ENCODE measurements at regions not wholly inside any gene's neighbourhood (a gene's known extent, or its start where the extent isn't known, plus 50 kb on each side); places are given as distances from the start of the nearest gene placed in this dataset.
A peak's percentile ranks its signal among the peaks of the same experiment; 100 is the strongest.
"Not testable (repeated sequence)": the region's sequence is repeated elsewhere in the genome, so short reads cannot be mapped to it uniquely, and the experiment has no call there.

DNA sequence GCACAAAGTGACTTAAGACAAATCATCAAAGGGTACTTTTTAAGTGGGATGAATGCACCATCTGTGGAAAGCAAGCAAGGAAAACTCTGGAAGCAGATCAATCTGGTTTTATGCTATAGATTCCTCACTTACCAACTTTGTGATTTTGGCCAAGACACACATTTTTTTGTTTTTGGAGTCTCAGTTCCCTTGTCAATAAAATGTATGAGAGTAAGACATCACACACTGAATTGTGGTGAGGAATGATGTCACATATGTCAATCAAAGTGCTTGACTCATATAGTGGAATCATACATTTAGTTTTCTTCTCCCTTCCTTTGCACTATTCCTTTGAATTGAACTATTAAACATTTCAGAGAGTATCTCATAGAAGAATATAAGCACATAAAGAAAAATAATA lies 620.5 kb upstream of the CITED2 start:
- no peak for DNase-seq

DNA sequence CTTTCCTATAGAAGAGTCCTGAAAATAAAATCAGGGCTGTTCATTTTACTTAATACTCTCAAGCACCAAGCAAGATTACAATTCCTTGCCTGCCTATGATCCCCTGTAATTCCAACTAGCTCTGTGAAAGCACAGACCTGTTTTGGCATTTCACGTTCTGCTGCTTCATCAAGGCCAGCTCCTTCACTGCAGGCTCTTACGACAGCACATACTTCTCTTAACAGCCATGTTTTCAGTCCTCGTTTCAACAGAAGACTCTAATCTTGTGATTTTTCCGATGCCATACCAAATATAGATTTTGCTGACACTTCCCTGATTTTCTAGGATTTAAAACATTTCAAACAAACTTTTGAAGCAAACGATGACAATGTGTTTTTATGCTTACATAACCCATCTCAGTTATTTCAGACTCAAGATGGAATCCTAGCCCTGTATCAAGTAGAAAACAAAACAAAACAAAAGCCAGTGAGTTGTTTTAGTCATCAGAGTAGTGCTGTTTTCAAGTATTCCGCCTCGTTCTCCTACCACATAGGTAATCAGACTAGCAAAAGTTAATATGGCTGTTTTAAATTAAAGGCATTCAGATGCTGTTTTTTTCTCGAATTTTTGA lies 616.5 kb upstream of the CITED2 start:
- no peak for DNase-seq

DNA sequence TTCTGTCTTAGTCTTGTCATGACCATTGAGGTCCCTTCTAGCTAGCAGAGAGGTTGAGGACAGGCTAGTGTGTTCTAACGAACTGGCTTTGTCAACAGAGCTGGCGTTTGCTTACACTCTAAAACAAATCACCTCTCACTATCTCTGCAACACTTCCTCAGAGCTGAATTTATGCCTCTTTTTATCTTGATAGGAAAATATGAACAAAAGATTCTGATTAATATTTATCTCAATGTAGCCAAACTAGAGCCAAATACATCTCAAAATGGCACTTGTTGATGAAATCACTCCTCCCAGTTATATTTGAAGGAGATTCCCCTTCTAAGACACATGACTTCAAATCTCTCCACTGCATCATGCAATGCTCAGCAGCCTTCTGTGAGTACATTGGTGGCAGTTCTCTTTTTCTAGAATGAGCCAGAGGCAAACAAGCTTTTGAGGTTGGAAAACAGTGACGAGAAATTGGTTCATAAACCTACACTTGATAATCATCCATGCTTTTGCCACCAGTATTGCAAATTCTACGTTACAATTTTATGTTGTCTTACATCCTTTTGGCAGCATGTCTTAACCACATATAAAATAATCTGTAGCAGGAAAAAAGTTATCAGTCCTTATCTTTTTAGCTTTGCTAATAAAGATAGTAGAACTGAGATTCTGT lies 615.7 kb upstream of the CITED2 start:
- no peak for DNase-seq

DNA sequence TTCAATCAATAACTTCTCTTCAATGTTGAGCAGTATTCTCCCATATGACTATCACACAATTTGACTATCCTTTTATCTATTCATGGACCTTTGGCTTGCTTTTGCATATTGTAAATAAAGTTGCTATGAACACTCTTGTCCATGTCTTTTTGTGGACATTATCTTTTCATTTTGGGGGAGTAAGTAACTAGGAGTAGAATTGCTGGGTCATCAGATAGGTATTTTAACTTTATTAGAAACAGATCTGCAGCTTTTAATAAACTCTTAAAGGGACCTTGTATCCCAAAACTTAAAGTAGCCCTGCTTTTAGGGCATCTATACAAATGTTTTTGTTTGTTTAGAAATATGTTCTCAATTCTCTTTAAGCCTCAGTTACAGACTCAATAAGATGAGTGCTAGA lies 614.2 kb upstream of the CITED2 start:
- DNase-seq = no peak

DNA sequence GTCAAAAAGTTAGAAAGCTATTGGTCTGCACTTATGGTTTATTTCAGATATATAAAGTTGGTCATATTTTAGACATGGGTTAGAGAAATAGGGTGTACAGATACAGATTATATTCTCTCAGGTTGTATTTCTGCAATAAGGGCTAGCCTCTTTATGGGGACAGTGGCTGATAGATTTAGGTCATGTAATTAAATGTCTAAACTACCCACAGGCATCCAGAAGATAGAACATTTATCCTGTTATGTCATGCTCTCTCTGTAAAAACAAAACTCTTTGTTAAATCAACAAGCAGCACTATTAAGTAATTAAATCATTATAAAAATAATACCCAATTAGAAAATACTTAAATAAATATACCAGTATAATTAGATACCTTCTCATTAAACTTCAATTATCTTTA lies 612.6 kb upstream of the CITED2 start:
- no peak for DNase-seq

DNA sequence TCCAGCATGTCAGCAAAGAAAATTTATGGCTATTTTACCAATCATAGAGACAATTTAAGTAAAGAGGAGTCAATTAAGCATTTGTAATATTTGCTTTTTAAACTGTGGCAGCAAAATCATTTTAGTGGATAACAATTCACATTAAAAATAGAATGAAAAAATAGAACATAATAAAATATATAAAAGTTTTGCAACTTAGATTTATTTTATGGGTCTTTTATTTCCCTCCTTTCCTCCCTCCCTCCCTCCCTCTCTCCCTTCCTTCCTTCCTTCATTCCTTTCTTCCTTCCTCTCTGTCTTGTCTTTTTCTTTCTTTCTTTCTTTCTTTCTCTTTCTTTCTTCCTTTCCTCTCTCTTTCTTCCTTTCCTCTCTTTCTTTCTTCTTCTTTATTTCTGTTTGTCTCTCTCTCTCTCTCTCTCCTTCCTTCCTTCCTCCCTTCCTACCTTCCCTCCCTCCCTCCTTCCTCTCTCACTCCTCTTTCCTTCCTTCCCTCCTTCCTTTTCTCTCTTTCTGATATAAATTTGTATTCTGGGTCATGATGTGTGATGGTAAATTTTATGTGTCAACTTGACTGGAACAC lies 610.9 kb upstream of the CITED2 start:
- no peak for DNase-seq

DNA sequence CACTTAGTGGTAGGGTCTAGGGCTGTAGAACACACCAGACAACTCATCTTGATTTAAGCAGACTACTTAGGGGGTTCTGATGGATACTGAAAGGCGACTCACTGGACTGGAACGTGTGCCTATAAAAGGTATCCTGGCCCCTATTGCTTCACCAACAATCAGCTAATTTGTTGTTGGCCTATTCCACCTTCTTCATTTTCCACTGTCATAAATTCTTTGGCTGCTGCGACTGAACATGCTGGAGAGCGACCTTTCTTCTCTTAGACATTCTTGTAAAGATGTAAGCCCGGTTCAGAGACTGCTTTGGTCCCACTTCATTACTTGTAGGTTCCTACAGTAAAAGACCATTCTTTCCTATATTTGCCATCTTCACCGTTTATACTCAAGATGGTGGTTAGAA lies 609.9 kb upstream of the CITED2 start:
- no peak for DNase-seq

DNA sequence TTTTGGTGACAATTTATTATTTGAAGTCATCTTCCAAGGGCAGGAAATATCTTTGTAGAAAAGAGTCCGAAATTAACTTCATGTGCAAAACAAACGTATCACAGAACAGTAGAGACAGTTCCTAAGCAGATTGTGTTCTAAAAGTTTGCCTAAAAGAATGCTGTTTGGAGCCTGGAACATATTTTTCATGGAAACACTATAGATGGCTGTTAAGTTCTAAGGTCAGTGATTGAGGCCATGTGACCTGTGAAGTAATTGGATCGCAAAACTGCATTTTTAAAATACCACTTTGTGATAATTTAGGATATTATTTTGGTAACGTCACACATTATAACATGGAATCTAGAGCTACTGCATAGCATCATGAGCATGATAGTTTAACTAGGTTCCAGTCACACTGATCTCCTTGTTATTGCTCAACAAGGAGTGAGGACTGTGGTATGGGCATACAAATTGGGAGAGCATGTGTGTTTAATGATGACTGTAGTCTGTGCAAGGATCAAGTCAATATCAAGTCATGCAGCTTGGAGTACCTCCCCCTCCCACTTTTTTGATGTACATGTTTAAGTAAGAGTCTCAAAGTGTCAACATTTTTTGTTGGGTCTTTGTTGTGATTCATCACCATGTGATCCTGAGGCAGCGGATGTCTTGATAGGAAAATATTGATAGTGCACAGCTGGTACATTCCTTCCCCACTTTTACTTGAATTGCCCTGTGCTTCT lies 609.3 kb upstream of the CITED2 start:
- no peak for DNase-seq

DNA sequence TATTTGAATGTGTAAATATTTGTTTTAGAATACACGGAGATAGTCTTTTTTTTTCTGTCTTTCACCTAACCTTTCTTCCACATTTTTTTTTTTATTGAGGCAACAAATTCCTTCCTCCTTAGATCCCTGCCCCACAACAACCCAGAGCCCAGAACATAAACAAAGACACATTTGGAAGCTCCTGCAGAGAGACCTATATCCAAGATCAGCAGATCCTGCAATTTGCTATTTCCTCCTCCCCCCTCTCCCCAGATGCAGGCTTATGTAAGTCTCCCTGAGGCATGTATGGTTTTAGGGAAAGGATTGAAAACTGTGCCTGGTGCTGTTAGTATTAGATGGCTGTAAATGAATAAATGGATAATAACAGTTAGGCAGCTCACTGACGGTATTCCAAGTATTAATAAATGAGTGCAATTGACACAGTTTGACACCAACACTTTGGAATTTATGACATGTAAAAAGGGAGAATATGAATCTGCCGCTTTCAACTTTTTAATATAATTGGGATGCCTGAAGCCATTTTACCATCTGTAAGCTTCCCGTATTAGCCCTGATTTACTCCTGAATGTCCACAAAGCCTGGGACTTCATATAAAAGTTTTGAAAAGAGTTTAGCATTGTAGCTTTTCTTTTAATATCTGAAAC lies 608.3 kb upstream of the CITED2 start:
- DNase-seq = no peak

DNA sequence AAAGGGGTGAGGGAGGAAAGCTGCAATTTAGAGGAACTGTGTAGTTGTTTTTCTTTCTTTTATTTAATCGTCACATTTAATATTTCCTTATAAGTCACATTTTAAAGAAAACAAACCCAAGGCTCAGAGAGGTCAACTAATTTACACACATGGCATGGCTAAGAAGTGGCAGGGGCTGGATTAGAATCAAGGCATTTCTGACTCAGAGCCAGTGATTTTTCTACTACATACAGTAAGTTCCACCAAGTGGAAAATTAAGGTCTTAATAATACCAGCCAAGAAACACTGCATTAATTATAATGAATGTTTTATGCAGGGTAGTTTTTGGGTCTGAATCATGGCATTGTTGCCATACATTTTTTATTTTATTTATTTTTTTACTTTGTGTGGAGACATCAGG lies 607.7 kb upstream of the CITED2 start:
- no peak for DNase-seq

DNA sequence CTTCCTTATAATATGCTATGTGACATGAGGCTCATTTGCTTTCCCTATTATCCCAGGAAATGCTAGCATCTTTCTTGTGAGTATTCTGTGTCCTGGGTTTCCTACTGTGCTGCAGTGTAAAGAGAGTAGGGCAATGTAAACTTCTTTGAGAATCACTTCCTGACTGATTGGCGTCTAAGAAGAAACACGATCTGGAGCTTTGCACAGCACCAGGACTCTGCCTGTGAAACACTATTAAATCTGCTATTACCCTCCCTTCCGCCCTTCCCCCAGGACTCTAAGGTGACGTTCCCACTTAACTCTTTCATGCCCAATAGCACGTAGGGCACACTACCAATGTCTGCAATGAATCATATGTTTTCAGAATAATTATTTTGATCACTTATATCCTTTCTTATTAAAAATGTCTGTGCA lies 607.3 kb upstream of the CITED2 start:
- DNase-seq = peak; percentile 17

DNA sequence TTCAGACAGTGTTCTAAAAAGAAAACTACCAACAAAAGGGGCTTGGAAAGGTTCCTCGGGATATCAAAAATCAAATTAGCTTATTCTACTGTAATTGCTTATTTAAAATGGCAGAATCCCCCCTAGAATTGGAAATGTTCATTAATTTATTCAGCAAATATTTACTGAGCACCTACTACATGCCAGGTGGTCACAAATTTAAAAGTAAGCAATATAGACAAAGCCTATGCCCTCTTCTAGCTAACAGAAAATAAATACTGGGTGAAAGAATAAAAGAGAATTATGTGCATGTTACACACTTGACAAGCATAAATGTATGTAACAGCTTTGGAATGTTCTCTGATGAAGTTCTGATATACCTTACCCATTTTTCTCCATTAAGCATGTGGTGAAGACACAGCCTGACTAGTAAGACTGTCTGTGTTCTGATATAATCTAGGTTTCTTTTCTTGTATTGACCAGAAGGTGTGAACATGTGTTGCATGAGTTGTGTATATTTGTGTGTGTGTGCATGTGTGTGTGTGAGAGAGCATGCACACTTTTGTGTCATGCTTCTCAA lies 606.7 kb upstream of the CITED2 start:
- no peak for DNase-seq

DNA sequence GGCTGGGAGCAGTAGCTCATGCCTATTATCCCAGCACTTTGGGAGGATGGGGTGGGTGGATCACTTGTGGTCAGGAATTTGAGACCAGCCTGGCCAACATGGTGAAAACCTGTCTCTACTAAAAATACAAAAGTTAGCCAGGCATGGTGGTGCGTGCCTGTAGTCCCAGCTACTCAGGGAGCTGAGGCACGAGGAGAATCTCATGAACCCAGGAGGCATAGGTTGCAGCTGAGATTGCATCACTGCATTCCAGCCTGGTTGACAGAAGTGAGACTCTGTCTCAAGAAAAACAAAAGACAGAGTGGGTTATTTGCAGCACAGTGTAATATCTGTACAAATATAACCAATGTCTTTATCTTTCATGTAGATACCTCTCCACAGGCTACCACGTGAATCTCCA lies 606.2 kb upstream of the CITED2 start:
- not testable (repeated sequence) for DNase-seq

DNA sequence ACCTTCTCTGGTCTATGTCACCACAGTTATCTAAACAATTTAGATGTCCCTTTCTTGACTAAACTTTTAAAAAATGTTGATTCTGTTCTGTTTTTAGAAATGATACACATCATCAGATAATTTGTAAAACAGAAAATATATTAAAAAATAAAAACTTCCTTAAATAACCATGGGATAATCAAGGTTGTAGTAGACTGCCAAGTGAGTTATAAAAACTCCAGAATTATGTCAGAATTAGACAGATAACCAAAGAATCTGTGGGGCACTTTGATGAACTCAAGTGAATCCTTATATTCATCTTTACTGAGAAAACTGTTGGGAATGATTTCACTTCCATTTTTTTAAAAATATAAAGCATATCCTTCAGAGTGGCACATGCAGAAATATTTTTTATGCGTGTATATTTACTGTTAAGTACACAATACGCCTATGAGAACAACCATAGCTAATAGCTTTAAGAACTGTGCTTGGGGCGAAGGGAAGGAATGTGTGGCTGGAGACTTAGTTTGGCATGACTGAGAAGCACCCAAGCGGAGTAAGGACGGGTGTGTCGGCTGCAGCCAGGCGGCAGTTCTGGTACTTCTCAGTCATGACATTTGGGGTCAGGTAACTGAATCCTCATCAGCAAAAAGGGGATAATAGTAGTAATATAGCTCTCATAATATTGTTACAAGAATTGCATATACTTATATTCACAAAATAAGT lies 604.7 kb upstream of the CITED2 start:
- DNase-seq = no peak

DNA sequence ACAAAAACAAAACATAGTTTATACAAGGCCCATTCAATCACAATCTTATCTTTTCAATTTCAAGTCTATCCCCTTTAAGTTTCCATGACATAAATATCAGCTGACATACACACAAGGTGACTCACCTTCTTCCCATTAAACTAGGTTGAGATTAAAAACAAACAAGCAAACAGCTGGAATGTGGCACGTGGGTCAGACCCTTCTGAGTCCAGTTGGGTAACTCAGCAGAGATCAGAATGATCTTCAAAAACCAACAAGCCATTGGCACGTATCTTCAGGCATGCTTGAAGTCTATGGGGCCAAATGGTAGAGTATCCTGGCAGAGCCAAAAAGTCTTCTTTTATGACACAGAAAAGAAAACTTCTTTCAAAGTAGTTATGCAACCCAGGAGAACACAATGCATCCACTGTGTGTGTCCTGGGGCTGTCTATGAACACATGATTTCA lies 603.5 kb upstream of the CITED2 start:
- no peak for DNase-seq

DNA sequence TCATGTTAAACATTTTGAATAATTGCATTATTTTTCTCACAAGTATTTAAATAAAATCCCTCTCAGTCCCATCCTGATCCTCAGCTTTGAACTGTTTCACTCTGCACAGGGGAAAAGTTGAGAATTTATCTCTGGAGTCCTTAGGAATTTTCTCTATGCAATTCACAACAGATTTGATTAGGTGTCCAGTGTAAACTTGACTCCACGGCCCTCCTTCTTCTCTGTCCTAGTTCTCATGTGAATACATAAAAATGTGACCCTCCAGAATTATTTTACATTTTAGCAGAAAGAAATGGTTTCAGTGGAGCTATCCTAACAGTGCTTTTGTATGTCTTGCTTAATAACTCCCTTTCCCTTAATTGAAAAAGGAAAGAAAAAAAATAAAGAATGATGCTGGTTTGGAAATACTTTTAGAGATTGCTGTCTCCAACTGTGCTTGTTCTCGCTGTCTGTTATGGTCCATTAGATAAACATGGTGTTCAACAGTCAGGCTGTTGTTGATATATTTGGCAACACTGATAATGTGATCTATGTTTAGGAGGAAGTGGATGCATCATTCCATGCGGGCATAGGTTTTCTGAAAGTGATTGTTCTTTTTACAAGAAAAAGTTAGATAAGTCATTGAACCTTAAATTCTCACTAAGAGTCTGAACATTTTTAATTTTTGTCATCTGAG lies 599.4 kb upstream of the CITED2 start:
- DNase-seq = no peak

DNA sequence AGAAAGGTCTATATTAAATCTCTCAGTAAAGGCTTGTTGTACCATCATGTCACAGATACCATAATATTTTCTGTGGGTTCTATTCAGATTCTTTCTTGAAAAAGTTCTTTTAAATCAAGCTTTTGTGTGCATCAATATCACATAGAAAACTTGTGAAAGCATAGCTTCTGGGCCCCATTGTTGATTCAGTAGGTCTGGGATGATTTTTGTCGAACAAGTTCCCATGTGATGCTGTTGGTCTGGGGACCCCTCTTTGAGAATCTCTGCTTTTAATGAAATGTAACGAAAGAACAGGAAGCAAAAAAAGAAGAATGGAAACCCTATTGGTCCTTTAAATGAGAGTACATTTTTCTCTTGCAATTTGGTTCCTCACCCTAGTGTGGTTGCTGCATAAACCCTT lies 597.7 kb upstream of the CITED2 start:
- no peak for DNase-seq

DNA sequence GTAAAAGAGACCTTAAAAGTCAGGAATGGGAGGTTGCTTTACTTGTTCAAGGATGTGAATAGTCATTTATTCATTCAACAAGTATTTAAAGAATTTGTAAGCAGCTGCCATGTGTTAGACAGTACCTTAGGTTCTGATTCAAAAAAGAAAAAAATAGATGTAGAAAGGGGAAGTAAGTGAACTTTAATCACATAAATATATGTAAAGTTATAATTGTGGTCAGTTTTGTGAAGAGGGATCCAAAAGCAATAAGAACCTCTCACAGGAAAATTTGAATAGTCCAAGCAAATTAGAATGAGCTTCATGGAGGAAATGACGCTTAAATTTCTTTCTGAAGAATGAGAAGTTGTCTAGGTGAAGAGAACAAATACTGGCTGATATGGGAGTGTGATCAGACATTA lies 596.1 kb upstream of the CITED2 start:
- no peak for DNase-seq

DNA sequence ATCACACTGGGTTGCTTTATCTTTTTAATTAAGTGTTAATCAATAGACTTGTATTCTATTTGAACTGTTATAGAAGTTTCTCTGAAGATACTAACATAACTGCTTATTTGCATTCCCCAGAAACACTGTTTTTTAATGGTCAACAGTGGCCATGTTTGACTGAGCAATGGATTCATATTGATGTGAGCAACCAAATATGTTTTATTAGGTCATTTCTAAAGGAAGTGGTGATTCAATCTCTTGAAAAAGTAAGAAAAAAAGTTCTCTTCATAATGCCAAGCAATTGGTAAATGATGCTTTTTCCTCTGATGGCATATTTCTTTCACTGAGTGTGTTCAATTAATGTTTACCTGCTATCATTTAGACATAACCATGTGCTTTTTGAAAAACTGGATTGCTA lies 593.0 kb upstream of the CITED2 start:
- DNase-seq = no peak

DNA sequence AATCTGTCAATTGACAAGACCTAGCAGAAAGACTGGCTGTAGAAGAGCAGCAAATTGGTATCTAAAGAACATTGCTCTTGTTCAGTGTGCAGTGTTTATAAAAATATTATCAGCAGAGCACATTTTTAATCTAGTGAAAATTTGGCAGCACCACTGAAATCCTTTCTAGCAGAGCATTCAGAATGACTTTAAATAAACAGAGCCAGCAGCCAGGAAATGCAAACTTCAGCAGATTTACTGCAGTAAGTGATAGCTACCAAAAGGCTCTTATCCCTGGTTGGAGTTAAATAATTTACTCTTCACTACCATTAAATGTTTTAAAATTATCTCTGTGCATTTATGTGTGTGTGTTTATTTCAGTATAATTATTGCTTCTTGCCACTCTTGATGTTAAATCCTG lies 590.9 kb upstream of the CITED2 start:
- DNase-seq = peak; percentile 18

DNA sequence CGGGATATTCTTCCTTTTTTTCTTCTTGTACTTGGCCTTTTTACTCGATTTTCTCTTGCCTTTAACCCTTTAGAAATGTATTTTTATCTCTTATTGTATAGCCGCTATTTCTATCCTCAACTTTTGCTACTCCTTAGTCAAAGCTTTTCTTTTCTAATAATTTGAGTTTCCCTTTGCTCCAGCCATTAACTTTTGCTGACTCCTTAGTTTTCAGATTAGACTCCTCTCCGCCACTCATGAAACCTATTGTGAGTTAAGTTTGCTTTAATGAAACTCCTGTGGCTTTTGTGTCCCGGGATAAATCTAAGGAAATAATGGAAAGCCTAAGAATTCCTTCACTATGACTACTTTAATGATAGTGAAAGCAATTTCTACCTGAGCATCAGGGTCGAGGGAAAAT lies 590.3 kb upstream of the CITED2 start:
- no peak for DNase-seq

All from NCI-H510A treated with DMSO at 0.1 percent for 48 hours (cell line).